Body of pancreas (tissue), 4 donors: ENCODE measurements at regions not wholly inside any gene's neighbourhood (a gene's known extent, or its start where the extent isn't known, plus 50 kb on each side); places are given as distances from the start of the nearest gene placed in this dataset.

Source experiments
- POLR2A ChIP-seq, 3 donors: fragments of 450-650 bp; IDR thresholded peaks; one replicate each; pipeline ENCODE4 v1.6.1; 2016; ENCODE audit warnings: antibody characterized with exemption in 3 of 3, mild to moderate bottlenecking in 2 of 3
- TF ChIP-seq, protein P1 (sequence below), 7 experiments: fragments of 450-650 bp in 4 of 7; fragments of 200-600 bp in 3 of 7; sonication (generic) in 3 of 7; IDR thresholded peaks; one replicate each; pipeline ENCODE4 v1.5.1; 2016 to 2019; ENCODE audit warnings: antibody characterized with exemption in 7 of 7

DNA sequence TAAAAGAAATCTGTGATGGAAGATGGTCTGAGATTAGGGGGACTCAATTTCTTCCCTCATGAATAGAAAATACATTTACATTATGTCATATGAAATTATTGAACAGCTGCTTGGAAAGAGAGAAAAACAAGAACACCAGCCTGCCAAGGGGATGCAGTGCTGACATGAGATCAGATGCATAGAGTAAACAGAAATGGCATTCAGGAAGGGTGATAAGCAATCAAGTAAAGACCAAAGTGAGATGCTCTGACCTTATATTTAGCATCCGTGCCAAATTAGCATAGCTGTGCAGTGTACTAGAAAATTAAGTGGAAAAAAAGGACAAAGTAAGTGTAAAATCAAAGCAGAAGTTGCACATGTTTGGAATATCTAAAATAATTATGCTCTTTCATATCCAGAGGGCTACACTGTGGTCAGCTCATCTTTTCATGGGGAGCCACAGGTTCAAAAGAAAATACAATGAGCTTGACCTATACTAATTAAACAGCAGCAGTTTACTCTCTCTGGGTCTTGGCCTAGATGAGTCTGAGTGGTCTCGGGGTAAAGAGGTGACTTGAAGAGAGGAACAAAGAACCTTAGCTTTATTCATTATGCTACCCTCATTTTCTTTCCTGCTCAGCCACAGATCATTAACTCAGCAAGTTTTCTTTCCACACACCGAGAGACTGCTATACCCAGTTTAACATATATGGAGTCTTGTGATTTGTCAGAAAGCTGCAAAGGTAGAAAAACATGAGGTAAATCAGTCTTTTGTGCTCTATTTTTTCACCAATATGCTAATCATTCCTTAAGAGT, 359.4 kb upstream of the FOXG1 start:
- TF ChIP-seq, protein P1, sequence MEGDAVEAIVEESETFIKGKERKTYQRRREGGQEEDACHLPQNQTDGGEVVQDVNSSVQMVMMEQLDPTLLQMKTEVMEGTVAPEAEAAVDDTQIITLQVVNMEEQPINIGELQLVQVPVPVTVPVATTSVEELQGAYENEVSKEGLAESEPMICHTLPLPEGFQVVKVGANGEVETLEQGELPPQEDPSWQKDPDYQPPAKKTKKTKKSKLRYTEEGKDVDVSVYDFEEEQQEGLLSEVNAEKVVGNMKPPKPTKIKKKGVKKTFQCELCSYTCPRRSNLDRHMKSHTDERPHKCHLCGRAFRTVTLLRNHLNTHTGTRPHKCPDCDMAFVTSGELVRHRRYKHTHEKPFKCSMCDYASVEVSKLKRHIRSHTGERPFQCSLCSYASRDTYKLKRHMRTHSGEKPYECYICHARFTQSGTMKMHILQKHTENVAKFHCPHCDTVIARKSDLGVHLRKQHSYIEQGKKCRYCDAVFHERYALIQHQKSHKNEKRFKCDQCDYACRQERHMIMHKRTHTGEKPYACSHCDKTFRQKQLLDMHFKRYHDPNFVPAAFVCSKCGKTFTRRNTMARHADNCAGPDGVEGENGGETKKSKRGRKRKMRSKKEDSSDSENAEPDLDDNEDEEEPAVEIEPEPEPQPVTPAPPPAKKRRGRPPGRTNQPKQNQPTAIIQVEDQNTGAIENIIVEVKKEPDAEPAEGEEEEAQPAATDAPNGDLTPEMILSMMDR (IDR thresholded peaks at IDR 0.05) = no peak
- TF ChIP-seq POLR2A (IDR thresholded peaks at IDR 0.05) = no peak
